Thoracic aorta (tissue), 2 donors: ENCODE measurements at regions not wholly inside any gene's neighbourhood (a gene's known extent, or its start where the extent isn't known, plus 50 kb on each side); places are given as distances from the start of the nearest gene placed in this dataset.

Experiments
- ATAC-seq: fragments of 150-250 bp; one replicate; pipeline ENCODE4 v1.8.0; 2017; ENCODE audit warnings: low read depth; ENCODE audit not compliant: insufficient number of reproducible peaks, low FRiP score
- DNase-seq: peaks from one replicate; pipeline ENCODE4 v3.0.0-alpha.2; 2020; ENCODE audit warnings: low spot score
- H3K27ac ChIP-seq, 2 donors: fragments of 200-600 bp; sonication (generic); 1 replicate in 1 of 2; 2 replicates in 1 of 2; pipeline ENCODE4 v1.5.1; 2016; ENCODE audit warnings: mild to moderate bottlenecking in 2 of 2, moderate library complexity in 2 of 2
- H3K27me3 ChIP-seq: fragments of 200-600 bp; sonication (generic); replicated peaks from 2 replicates; pipeline ENCODE4 v1.6.0; 2016; ENCODE audit warnings: mild to moderate bottlenecking; ENCODE audit not compliant: insufficient read depth
- H3K36me3 ChIP-seq: fragments of 200-600 bp; sonication (generic); one replicate; pipeline ENCODE4 v1.5.1; 2016
- H3K4me1 ChIP-seq, 2 donors: fragments of 200-600 bp; sonication (generic); 1 replicate in 1 of 2; 2 replicates in 1 of 2; pipeline versions ENCODE4 v1.5.1 to v1.6.0; 2016; ENCODE audit warnings: low read depth in 2 of 2, mild to moderate bottlenecking in 1 of 2; ENCODE audit not compliant: control insufficient read depth in 1 of 2
- H3K4me3 ChIP-seq: fragments of 200-600 bp; sonication (generic); 2 replicates; pipeline ENCODE4 v1.5.1; 2016; ENCODE audit warnings: mild to moderate bottlenecking
- H3K9me3 ChIP-seq: fragments of 200-600 bp; sonication (generic); 2 replicates; pipeline ENCODE4 v1.5.1; 2016
- CTCF ChIP-seq: fragments of 200-600 bp; sonication (generic); IDR thresholded peaks from one replicate; pipeline ENCODE4 v1.5.1; 2019; ENCODE audit warnings: antibody characterized with exemption

- H3K4me3 ChIP-seq = no peak overlapping the region
- TF ChIP-seq CTCF = no peak
- no peak for ATAC-seq
Measured at GRCh38 chr3:160115387-160115786, 109.8 kb upstream of the C3orf80 start.

GRCh38 chr3:160124224-160124623, 101.0 kb upstream of the C3orf80 start:
- no peak for DNase-seq
- Histone ChIP-seq H3K4me3 (no peak overlapping the region), H3K27me3 (no peaks in the 10 kb centered on the region), H3K27ac (no peak overlapping the region), H3K4me1 (no peaks in the 10 kb centered on the region), H3K36me3 (no peaks in the 10 kb centered on the region), H3K9me3 (no peaks in the 10 kb centered on the region)
- ATAC-seq = no peak
- no peak for TF ChIP-seq CTCF

More at GRCh38 chr3:160115387-160115786, 109.8 kb upstream of the C3orf80 start:
- Histone ChIP-seq H3K36me3 (no peaks in the 10 kb centered on the region), H3K9me3 (no peaks in the 10 kb centered on the region), H3K4me1 (no peaks in the 10 kb centered on the region), H3K27ac (no peak overlapping the region), H3K27me3 (no peaks in the 10 kb centered on the region)
- DNase-seq = no peak

GRCh38 chr3:160125258-160125657, 100.0 kb upstream of the C3orf80 start:
- TF ChIP-seq CTCF = no peak
- ATAC-seq = no peak
- no peaks in the 10 kb centered on the region for H3K9me3 ChIP-seq

GRCh38 chr3:160126051-160126450, 99.2 kb upstream of the C3orf80 start:
- Histone ChIP-seq H3K27ac (no peak overlapping the region), H3K36me3 (no peaks in the 10 kb centered on the region), H3K4me3 (no peak overlapping the region), H3K27me3 (no peaks in the 10 kb centered on the region), H3K4me1 (no peaks in the 10 kb centered on the region), H3K9me3 (no peaks in the 10 kb centered on the region)
- no peak for TF ChIP-seq CTCF
- ATAC-seq = no peak
- no peak for DNase-seq

More at GRCh38 chr3:160125258-160125657, 100.0 kb upstream of the C3orf80 start:
- Histone ChIP-seq H3K4me3 (no peak overlapping the region), H3K27ac (no peak overlapping the region), H3K27me3 (no peaks in the 10 kb centered on the region), H3K36me3 (no peaks in the 10 kb centered on the region), H3K4me1 (no peaks in the 10 kb centered on the region)
- DNase-seq = no peak

- Histone ChIP-seq H3K27me3 (no peaks in the 10 kb centered on the region), H3K4me1 (no peaks in the 10 kb centered on the region), H3K4me3 (no peak overlapping the region), H3K36me3 (no peaks in the 10 kb centered on the region), H3K27ac (no peak overlapping the region), H3K9me3 (no peaks in the 10 kb centered on the region)
- no peak for TF ChIP-seq CTCF
- no peak for ATAC-seq
- DNase-seq = no peak
Measured at GRCh38 chr3:160126761-160127160, 98.5 kb upstream of the C3orf80 start.
